K562 (cell line): ENCODE measurements at regions not wholly inside any gene's neighbourhood (a gene's known extent, or its start where the extent isn't known, plus 50 kb on each side); places are given as distances from the start of the nearest gene placed in this dataset.

ENCODE experiments used
- ATAC-seq: fragments of 200-7000 bp; cut with Tn5 transposase; 3 replicates; pipeline ENCODE4 v1.9.1; 2020; ENCODE audit warnings: moderate library complexity
- BruUV-seq: library from RNA; stranded (reverse); fragments of 400-500 nt; replicated peaks from 2 replicates; lab custom pipeline; 2021; lab: Mats Ljungman, UMichigan
- CTCF ChIA-PET: fragments of 300-600 bp; formaldehyde crosslinking; extraction: SDS; loops from one replicate; lab custom pipeline; 2021; ENCODE audit warnings: low intra/inter-chr PET ratio; lab: Yijun Ruan, JAX
- POLR2A ChIA-PET: fragments of 300-600, 350-650 bp; sonication (Branson Sonifier 250); formaldehyde crosslinking; extraction: SDS; loops from one replicate; lab custom pipeline; 2021; ENCODE audit warnings: antibody characterized with exemption, inconsistent platforms; lab: Yijun Ruan, JAX
- DNase-seq, 4 experiments: peaks; one replicate each; pipeline versions ENCODE4 v3.0.0 to v3.0.0-alpha.2; 2011 to 2018; ENCODE audit warnings: low spot score in 3 of 4, mixed read lengths in 3 of 4; ENCODE audit errors: extremely low read depth in 1 of 4
- FAIRE-seq: peaks from 2 replicates; lab custom pipeline; 2011; peaks lifted over from hg19 to GRCh38; lab: Jason Lieb, UNC
- H2AFZ ChIP-seq: 2 replicates; pipeline ENCODE4 v1.6.0; 2011; ENCODE audit warnings: low read depth, low read length, control low read depth, inconsistent platforms
- H3K27ac ChIP-seq: fragments of 200-600 bp; 3 replicates; pipeline ENCODE4 v1.8.0; 2011; ENCODE audit warnings: low read depth, mild to moderate bottlenecking, control low read depth, inconsistent platforms, low read length, moderate library complexity, mixed read lengths; ENCODE audit errors: extremely low read depth
- H3K27me3 ChIP-seq, 2 experiments: fragments of 300-600 bp in 1 of 2; 2 replicates in 1 of 2; 3 replicates in 1 of 2; pipeline versions ENCODE4 v1.6.0 to v1.8.0; 2011; ENCODE audit warnings: inconsistent platforms in 2 of 2, low read length in 2 of 2, mild to moderate bottlenecking in 1 of 2, mixed read lengths in 1 of 2, moderate library complexity in 1 of 2; ENCODE audit not compliant: control insufficient read depth in 2 of 2, insufficient read depth in 2 of 2
- H3K36me3 ChIP-seq: fragments of 300-600 bp; 3 replicates; pipeline ENCODE4 v1.8.0; 2011; ENCODE audit warnings: mild to moderate bottlenecking, low read length, inconsistent platforms; ENCODE audit not compliant: control insufficient read depth, insufficient read depth
- H3K4me1 ChIP-seq, 2 experiments: fragments of 200-600 bp in 1 of 2; replicated peaks in 1 of 2; 2 replicates in 1 of 2; 3 replicates in 1 of 2; pipeline versions ENCODE4 v1.5.1 to v1.8.0; 2011; ENCODE audit warnings: inconsistent platforms in 2 of 2, low read length in 2 of 2, mild to moderate bottlenecking in 1 of 2, mixed read lengths in 1 of 2, moderate library complexity in 1 of 2; ENCODE audit not compliant: control insufficient read depth in 2 of 2, insufficient read depth in 2 of 2
- H3K4me2 ChIP-seq: 2 replicates; pipeline ENCODE4 v1.6.1; 2011; ENCODE audit warnings: low read length, control low read depth, inconsistent platforms, mixed read lengths; ENCODE audit not compliant: insufficient read depth
- H3K4me3 ChIP-seq: fragments of 200-600 bp; sonication (generic), shearing (Covaris generic); 2 replicates; pipeline ENCODE4 v1.5.1; 2016; ENCODE audit warnings: control low read depth, inconsistent platforms
- H3K79me2 ChIP-seq: fragments of 200-600 bp; 3 replicates; pipeline ENCODE4 v1.8.0; 2011; ENCODE audit warnings: low read length, inconsistent platforms; ENCODE audit not compliant: control insufficient read depth, insufficient read depth
- H3K9ac ChIP-seq, 2 experiments: 2 replicates each; pipeline versions ENCODE4 v1.6.0 to v1.6.1; 2011; ENCODE audit warnings: low read depth in 2 of 2, low read length in 2 of 2, control low read depth in 1 of 2, inconsistent platforms in 1 of 2, mild to moderate bottlenecking in 1 of 2, mixed read lengths in 1 of 2; ENCODE audit not compliant: insufficient read depth in 1 of 2
- H3K9me1 ChIP-seq: one replicate; pipeline ENCODE4 v1.6.0; 2011; ENCODE audit warnings: inconsistent platforms, mild to moderate bottlenecking, low read length, moderate library complexity; ENCODE audit not compliant: control insufficient read depth, insufficient read depth
- H3K9me3 ChIP-seq: replicated peaks from 2 replicates; pipeline ENCODE4 v1.5.1; 2011; ENCODE audit warnings: low read depth, low read length, inconsistent platforms; ENCODE audit not compliant: control insufficient read depth, insufficient read depth
- H4K20me1 ChIP-seq: replicated peaks from 2 replicates; pipeline ENCODE4 v1.6.1; 2011; ENCODE audit warnings: low read length, inconsistent platforms, mixed read lengths; ENCODE audit not compliant: control insufficient read depth, insufficient read depth
- BRCA1 ChIP-seq, 2 experiments: fragments of 450-650 bp in 1 of 2; sonication (generic) in 1 of 2; formaldehyde crosslinking in 1 of 2; IDR thresholded peaks; 2 replicates each; pipeline versions ENCODE4 v1.5.0 to v1.6.1; 2017 to 2020; ENCODE audit warnings: mild to moderate bottlenecking in 1 of 2, missing genetic modification reagents in 1 of 2
- MCM2 ChIP-seq: fragments of 450-650 bp; IDR thresholded peaks from 2 replicates; pipeline ENCODE4 v1.6.1; 2017; ENCODE audit warnings: low read depth, mild to moderate bottlenecking
- NFIC ChIP-seq: fragments of 450-650 bp; IDR thresholded peaks from 2 replicates; pipeline ENCODE4 v1.6.1; 2017; ENCODE audit warnings: mild to moderate bottlenecking, inconsistent platforms
- PCBP2 ChIP-seq: fragments of 200-400 bp; formaldehyde crosslinking; IDR thresholded peaks from 2 replicates; pipeline ENCODE4 v1.6.1; 2018; ENCODE audit warnings: low read length, low read depth, mild to moderate bottlenecking, moderate library complexity; ENCODE audit not compliant: poor library complexity, severe bottlenecking
- POLR3G ChIP-seq: IDR thresholded peaks from 2 replicates; pipeline ENCODE4 v1.6.1; 2011; ENCODE audit not compliant: insufficient read length, insufficient replicate concordance; ENCODE audit errors: extremely low read depth
- RBBP5 ChIP-seq: fragments of 200-600 bp; sonication (generic); IDR thresholded peaks from 2 replicates; pipeline ENCODE4 v1.6.1; 2012; ENCODE audit warnings: borderline replicate concordance, mild to moderate bottlenecking, low read length, control low read depth, inconsistent platforms; ENCODE audit not compliant: insufficient read depth, poor library complexity, severe bottlenecking
- SMAD3 ChIP-seq: fragments of 450-650 bp; formaldehyde crosslinking; conservative IDR thresholded peaks from 2 replicates; pipeline ENCODE4 v1.4.0; 2020; ENCODE audit warnings: mild to moderate bottlenecking
- SNRNP70 ChIP-seq: fragments of 200-400 bp; formaldehyde crosslinking; optimal IDR thresholded peaks from 2 replicates; pipeline ENCODE3; 2017; ENCODE audit warnings: low read depth, low read length
- TSC22D4 ChIP-seq: fragments of 450-650 bp; IDR thresholded peaks from 2 replicates; pipeline ENCODE4 v1.6.1; 2016; ENCODE audit warnings: missing genetic modification characterization, missing biosample characterization, control low read depth
- ZNF12 ChIP-seq: sonication (generic); formaldehyde crosslinking; IDR thresholded peaks from 2 replicates; pipeline ENCODE4 v1.4.0; 2020; ENCODE audit warnings: mild to moderate bottlenecking, missing genetic modification reagents
- ZNF175 ChIP-seq: fragments of 200-800 bp; sonication (Bioruptor generic); IDR thresholded peaks from 2 replicates; pipeline ENCODE4 v1.6.1; 2016; ENCODE audit warnings: low read depth, mild to moderate bottlenecking, missing genetic modification characterization, missing compliant biosample characterization
- ZNF444 ChIP-seq: fragments of 250-450 bp; sonication (Bioruptor Pico); IDR thresholded peaks from 2 replicates; pipeline ENCODE4 v1.4.0; 2020; ENCODE audit warnings: mild to moderate bottlenecking, moderate library complexity
- ZNF764 ChIP-seq: fragments of 250-450 bp; sonication (Bioruptor Pico); IDR thresholded peaks from 2 replicates; pipeline ENCODE4 v1.4.0; 2020; ENCODE audit warnings: low read depth, mild to moderate bottlenecking, moderate library complexity
- WGBS: fragments of 100-300 bp; shearing (Covaris generic); methylation state at CpG from one replicate; pipeline ENCODE4 v1.1.6; 2016; ENCODE audit warnings: low coverage, mixed read lengths; ENCODE audit not compliant: insufficient coverage; ENCODE audit errors: missing lambda C conversion rate; 5-methylcytosine and 5-hydroxymethylcytosine counted together
- in situ Hi-C: fragments of 300-500 bp; cut with MboI; formaldehyde crosslinking; loops from 4 replicates; pipeline ENCODE4 v1.15.0; 2018; ENCODE audit warnings: inconsistent platforms, mixed read lengths
- intact Hi-C: fragments of 100-400 bp; cut with micrococcal nuclease; formaldehyde crosslinking; loops from 2 replicates; pipeline ENCODE4 v1.14.2; 2022
- TF ChIP-seq, protein P1 (sequence below): fragments of 250-450 bp; sonication (Bioruptor Pico); IDR thresholded peaks from 2 replicates; pipeline ENCODE4 v1.8.0; 2021; ENCODE audit warnings: borderline replicate concordance, mild to moderate bottlenecking, moderate library complexity; ENCODE audit not compliant: poor library complexity, severe bottlenecking
- TF ChIP-seq, protein P2 (sequence below): IDR thresholded peaks from 2 replicates; pipeline ENCODE4 v1.6.1; 2012; ENCODE audit warnings: low read depth, low read length, improper control_type of control experiment, borderline replicate concordance

DNA sequence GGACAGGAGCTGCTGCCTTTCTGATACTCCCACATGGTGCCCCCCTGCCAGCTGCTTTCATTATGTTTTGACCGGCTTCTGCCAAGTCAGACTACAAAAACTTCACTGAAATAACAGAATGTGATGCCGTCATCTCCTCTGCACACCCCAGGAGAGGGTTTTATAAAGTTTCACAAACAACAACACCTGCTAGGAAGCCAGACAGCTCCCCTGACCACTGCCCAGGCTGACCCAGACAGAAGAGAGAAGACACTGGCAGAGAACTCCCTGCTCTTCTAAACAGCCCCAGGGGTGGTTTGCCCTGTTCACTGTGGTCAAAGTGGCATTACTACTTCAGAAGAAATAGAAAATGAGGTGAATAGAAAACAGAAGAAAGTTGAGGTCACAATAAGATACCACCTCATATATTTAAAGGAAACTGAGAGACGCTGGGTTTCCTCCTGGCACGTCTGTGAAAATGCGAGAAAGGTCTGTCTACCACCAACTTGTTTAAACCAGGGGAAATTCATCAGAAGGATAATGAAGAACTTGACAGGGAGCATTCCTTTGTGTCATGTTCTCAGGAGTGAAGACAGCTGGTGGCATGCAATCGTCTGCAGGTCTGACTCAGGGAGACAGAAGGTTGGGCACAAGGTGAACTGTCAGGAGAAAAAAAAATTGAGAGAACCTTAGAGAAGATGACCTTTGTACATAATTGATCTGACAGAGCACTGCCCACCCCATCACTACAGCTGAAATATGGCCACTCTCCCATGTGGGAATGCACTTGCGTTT lies 119.0 kb upstream of the NFIA start:
- no TSS peak for BruUV-seq
- intact Hi-C loops (no loop called here), in situ Hi-C loops (no loop called here)
- Histone ChIP-seq H3K9ac (no peak overlapping the region), H4K20me1 (no peaks in the 10 kb centered on the region), H3K36me3 (no peaks in the 10 kb centered on the region), H3K79me2 (no peaks in the 10 kb centered on the region), H3K4me1 (peaks cover 6 to 19% of the 10 kb centered on the region in 2 experiments; a peak in 4 of 5 replicates), H3K27me3 (no peaks in the 10 kb centered on the region), H3K27ac (no peak overlapping the region), H3K9me1 (no peaks in the 10 kb centered on the region), H3K4me2 (no peak overlapping the region), H2AFZ (no peak overlapping the region), H3K4me3 (no peak overlapping the region)
- ChIA-PET CTCF (no interaction called here), POLR2A (no interaction called here)
- WGBS: 71% methylated on average over 7 of the region's 7 CpGs
- ATAC-seq (no peak), DNase-seq (no peak), FAIRE-seq (no peak)
- no peak for TF ChIP-seq ZNF175
- no peak for TF ChIP-seq ZNF12
- no peak for TF ChIP-seq RBBP5
- TF ChIP-seq SMAD3: no peak
- no peak for TF ChIP-seq ZNF764 (CRISPR knock-in tag)
- TF ChIP-seq BRCA1 (IDR thresholded peaks at IDR 0.05): no peak
- no peak for TF ChIP-seq BRCA1 (CRISPR knock-in tag; IDR thresholded peaks at IDR 0.05)
- no peak for TF ChIP-seq MCM2
- no peak for TF ChIP-seq SNRNP70
- no peak for TF ChIP-seq ZNF444 (CRISPR knock-in tag)
- TF ChIP-seq POLR3G: no peak
- TF ChIP-seq, protein P1, sequence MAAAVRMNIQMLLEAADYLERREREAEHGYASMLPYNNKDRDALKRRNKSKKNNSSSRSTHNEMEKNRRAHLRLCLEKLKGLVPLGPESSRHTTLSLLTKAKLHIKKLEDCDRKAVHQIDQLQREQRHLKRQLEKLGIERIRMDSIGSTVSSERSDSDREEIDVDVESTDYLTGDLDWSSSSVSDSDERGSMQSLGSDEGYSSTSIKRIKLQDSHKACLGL (CRISPR knock-in tag): no peak
- TF ChIP-seq NFIC: no peak
- TF ChIP-seq TSC22D4 (tag): no peak
- TF ChIP-seq, protein P2, sequence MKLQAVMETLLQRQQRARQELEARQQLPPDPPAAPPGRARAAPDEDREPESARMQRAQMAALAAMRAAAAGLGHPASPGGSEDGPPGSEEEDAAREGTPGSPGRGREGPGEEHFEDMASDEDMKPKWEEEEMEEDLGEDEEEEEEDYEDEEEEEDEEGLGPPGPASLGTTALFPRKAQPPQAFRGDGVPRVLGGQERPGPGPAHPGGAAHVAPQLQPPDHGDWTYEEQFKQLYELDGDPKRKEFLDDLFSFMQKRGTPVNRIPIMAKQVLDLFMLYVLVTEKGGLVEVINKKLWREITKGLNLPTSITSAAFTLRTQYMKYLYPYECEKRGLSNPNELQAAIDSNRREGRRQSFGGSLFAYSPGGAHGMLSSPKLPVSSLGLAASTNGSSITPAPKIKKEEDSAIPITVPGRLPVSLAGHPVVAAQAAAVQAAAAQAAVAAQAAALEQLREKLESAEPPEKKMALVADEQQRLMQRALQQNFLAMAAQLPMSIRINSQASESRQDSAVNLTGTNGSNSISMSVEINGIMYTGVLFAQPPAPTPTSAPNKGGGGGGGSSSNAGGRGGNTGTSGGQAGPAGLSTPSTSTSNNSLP: no peak
- no peak for TF ChIP-seq PCBP2
- TF ChIP-seq, all 486 proteins: peak for 0
- peaks cover 15% of the 10 kb centered on the region for H3K9me3 ChIP-seq
